GM23248 (cell line): ENCODE measurements at regions not wholly inside any gene's neighbourhood (a gene's known extent, or its start where the extent isn't known, plus 50 kb on each side); places are given as distances from the start of the nearest gene placed in this dataset.

ENCODE experiments used
- EZH2 ChIP-seq: fragments of 200-600 bp; sonication (generic); IDR thresholded peaks from 2 replicates; pipeline ENCODE4 v1.6.1; 2018; ENCODE audit warnings: antibody characterized with exemption, mild to moderate bottlenecking; ENCODE audit not compliant: insufficient read depth, poor library complexity, severe bottlenecking
- EZH2phosphoT487 ChIP-seq: fragments of 200-600 bp; sonication (generic); IDR thresholded peaks from 2 replicates; pipeline ENCODE4 v1.6.1; 2018; ENCODE audit warnings: antibody characterized with exemption, moderate library complexity, mild to moderate bottlenecking, low read depth; ENCODE audit not compliant: insufficient read depth

GRCh38 chr4:156456830-156457229 lies 503.2 kb upstream of the CTSO start:
- TF ChIP-seq EZH2 (no peak), EZH2phosphoT487 (no peak)
